ENCODE measurements at regions not wholly inside any gene's neighbourhood (a gene's known extent, or its start where the extent isn't known, plus 50 kb on each side); places are given as distances from the start of the nearest gene placed in this dataset.
"Not testable (repeated sequence)": the region's sequence is repeated elsewhere in the genome, so short reads cannot be mapped to it uniquely, and the experiment has no call there.

- no peak for DNase-seq (ENCODE audit: low read depth)
These were observed 99.9 kb downstream of the AREG start for GRCh38 chr4:74544655-74545361.

DNA sequence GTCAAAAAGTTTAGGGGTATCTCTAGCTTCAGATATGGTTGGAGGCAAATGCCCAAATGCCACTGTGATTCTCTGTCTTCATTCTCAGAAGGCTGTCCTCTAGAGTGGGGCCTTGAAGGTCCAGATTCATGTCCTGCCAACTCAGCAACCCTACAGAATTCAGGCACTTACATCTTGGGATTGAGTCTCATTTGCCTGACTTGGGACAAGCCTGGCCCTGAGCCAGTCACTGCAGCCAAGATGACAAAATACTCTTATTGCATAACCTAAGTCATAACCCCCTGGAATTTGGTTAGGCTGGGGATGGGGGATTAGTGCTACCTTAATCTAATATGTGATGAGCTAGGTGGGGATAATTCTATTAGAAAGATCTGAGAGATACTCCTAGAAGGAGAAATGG lies 100.5 kb downstream of the AREG start:
- no peak for DNase-seq (ENCODE audit: low read depth)

GRCh38 chr4:74546057-74546456 lies 101.1 kb downstream of the AREG start:
- no peak for DNase-seq (ENCODE audit: low read depth)

DNA sequence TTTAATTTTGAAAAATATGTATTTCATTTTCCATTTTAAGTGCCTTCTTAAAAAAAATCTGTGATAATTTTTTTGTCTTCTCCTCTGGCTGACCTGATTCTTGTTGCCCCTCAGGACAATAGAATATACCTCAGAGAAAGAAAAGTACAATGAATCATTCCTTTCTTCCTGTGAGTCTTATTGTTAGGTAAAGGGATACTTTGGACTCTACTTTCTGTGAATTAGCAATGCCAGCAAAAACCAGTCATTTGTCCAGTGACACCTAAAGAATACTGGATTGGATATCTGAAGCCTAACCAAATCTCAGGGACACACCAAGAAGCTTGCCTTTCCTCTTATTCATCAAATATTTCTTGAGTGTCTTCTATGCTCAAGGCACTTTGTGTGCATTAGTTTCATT lies 102.1 kb downstream of the AREG start:
- no peak for DNase-seq (ENCODE audit: low read depth)

DNA sequence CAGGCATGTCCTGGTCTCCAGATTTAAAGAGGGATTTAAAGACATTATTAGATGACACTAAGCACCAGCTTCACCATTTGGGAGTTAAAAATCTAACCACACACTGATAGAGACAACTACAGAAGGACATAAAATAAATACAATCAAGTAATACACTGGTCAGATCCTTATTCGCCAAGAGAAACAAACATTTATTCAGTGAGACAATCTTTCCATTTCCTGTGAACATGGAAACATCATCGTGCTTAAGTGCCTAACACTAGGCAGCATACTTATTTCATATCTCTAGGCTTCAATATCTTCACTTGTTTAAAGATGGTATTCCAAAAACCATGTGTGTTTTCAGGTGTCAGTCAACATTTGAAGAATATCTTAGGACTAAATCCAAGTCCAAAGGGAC lies 103.6 kb downstream of the AREG start:
- DNase-seq (ENCODE audit: low read depth) = no peak

GRCh38 chr4:74549936-74550335 lies 105.0 kb downstream of the AREG start:
- no peak for DNase-seq (ENCODE audit: low read depth)

DNA sequence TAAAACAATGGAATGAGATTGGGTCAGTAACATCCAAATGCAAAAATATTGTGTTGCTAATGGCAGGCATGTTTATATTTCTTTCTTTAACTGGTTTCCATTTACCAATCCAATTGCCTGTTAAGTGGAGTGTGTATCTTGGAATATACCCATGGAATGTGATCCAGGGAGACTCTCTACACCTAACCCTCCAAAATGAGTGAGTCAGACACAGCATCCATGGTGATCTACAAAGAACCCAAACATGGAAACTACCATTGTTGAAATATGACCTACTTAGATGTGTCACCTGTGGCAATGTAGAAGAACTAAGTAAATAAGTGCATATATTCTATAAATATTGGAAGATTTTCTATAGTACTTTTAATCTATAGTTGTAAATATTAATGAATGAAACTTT lies 110.3 kb downstream of the AREG start:
- DNase-seq (ENCODE audit: low read depth) = no peak

DNA sequence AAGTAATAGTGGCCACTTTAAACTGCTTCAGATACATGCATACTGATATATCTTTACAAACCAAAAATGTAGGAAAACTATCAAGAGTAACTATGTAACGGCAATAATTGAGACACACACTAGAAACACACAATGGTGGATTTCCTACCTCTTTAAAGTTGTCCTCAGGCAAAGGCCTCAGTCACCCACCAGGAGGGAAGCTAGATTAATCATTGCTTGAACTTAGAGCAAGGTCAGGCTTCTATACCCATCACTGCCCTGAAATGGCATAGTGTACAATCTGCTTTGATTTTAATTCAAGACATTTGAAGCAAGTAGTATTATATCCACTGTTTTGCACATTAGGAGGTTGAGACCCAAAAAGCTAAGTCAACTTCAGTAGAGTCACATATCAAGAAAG lies 110.9 kb downstream of the AREG start:
- no peak for DNase-seq (ENCODE audit: low read depth)

- no peak for DNase-seq (ENCODE audit: low read depth)
These were observed 114.9 kb downstream of the AREG start for GRCh38 chr4:74559853-74560252.

DNA sequence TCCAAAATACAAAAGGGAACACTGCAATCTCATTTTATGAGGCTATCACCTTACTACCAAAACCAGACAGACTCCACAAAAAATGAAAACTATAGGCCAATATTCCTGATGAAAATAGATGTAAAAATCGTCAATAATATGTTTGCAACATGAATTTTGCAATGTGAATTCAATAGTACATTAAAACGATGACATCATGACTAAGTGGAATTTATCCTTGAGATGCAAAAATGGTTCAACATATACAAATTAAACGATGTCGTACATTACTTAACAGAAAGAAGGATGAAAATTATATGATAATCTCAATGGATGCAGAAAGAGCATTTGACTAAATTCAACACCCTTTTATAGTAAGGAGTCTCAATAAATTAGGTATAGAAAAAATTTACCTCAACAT lies 123.0 kb downstream of the AREG start:
- DNase-seq (ENCODE audit: low read depth) = no peak

DNA sequence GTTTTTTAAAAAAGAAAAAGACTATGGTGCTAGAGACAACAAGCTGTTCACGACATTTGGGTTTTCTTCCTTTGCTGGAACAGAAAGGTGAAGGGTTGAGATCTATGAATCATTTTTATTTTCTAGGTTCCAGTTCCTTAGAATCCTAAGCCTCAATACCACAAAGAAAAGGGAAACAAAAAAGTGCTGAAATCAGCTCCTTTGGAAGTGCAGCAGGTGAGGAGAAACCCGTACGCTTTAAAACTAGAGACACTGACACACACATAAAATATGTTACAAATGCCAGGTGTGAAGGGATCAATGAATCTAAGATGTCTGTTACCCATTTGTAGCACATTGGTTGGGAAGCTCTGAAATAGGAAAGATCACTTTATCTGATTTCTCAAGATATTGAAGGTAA lies 125.2 kb downstream of the AREG start:
- no peak for DNase-seq (ENCODE audit: low read depth)

DNA sequence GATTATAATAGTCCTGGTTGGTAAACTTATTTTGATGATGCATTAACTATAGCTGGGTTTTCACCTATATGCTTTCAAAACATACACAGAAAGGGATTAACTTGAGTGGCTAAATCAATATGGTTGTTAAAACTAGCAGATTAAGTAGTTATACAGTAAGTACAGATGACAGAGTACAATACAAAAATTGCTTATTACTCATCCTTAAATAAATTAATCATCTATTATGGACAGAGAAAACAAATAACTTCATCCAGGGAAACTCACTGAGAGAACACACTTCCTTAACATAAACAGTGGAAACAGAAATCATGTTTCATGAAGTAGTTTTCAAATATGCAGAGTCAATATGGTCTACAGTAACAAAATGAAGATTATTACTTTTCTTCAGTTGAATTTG lies 133.4 kb downstream of the AREG start:
- no peak for DNase-seq (ENCODE audit: low read depth)

GRCh38 chr4:74578865-74579264 lies 133.9 kb downstream of the AREG start:
- DNase-seq (ENCODE audit: low read depth) = not testable (repeated sequence)

DNA sequence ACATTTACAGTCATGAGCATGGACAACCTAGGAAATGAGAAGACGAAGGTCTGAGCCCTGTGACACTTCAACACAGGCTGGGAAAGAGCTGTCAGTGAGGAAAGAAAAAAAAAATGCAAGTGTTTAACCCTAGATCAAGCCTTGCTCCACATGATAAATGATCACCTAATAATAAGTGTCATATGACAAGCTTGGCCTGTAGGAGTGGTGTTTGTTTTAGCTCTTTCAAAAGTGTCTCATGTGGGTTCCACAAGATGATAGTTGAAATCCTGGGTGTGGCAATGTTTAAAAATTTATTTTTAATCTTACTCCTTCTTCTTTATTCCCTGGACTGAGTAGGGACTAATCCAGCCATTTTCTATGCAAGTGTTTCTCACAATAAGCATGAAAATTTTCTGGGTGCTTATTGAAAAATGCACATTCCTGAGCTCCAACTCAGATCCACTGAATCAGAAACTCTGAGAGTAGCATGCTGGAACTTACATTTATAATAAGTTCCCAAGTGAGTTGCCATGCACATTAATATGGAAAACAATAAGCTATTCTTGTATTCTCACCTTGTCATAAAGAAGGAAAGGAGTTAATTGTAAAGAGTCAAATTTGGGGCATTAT lies 138.3 kb downstream of the AREG start:
- DNase-seq (ENCODE audit: low read depth) = no peak

GRCh38 chr4:74583757-74584156 lies 138.8 kb downstream of the AREG start:
- DNase-seq (ENCODE audit: low read depth) = no peak

GRCh38 chr4:74588350-74588749 lies 143.4 kb downstream of the AREG start:
- no peak for DNase-seq (ENCODE audit: low read depth)

- no peak for DNase-seq (ENCODE audit: low read depth)
These were observed 145.5 kb downstream of the AREG start for GRCh38 chr4:74590476-74590875.

DNA sequence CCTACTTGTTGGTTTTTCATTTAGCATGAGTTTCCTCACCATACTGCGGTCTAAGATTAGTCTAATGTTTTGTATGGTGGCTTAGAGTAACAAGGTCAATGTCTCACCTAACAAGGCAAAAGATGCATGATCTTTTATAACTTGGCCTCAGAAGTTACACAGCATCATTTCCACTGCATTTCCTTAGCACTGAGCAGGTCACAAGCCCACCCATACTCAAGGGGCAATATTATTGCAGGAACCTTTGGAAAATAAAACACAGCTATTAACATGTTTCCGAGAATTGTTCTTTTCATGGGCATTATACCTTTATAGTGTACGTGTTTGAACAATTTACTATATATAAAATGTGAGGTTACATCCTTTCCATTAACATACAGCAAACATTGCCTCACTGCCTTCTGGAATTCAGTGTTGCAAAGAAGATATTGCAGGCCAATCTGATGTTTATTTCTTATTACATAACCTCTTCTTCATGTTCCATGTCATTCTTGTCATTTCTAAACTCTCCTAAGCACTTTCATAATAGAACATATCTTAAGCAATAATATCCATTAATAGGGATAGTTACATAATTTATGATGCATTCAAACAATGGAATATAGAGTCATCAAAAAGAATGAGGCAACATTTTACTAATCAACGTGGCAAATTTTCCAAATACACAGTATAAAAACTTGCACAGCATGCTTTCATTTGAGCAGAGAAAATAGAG lies 153.8 kb downstream of the AREG start:
- no peak for DNase-seq (ENCODE audit: low read depth)

DNA sequence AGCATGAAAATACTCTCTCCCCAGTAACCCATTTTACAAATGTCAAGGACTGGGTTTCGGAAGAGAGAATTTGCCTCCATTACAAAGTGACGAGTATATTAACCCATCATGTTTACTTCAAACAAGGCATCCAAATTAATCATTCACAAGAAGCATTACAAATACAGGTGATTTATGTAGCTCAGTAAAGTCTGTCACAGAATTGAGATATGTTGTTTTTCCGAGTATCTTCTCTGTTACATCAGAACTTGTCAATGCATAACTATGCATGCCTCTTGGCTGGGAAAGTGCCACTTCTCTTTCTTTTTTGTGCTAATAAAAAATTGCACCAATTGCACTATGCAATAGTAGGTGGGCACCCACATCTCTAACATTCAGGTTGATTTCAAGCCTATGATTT lies 158.2 kb downstream of the AREG start:
- no peak for DNase-seq (ENCODE audit: low read depth)

DNA sequence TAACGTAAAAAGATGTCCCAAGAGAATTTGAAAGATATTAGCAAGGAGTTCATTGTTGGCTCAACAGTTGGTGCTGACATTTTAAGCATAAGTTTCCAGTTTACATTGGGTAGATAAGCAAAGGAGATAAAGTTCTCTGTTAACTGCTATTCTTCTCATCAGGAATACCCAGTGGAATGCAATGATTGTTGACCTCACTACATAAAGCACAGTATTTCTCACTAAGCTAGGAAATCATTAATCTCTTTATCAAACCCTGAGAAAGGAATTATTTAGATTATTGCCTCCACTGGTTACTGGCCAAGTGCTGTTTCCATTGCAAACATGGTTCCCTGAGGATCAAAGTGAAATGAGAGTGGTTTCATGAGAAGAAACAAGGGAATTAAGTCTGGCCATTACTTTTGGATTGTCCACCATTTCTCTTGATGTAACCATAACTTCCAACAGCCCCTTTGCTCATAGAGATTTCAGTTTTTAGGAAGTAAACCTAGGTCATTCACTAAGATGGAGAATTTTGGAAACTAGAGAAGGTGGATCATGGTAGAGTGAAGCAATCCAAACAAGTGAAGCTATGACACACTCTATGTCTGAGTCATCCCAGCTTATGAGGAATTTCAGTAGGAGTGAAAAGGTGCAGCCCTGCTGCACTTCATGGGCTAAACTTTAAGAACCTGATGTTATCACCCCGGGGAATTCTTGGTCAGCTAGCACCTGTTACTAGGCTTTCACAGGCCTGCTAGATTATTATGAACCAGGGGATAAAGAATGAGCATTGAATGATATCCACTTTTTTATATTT lies 163.4 kb downstream of the AREG start:
- DNase-seq (ENCODE audit: low read depth) = no peak

- no peak for DNase-seq (ENCODE audit: low read depth)
These were observed 165.6 kb downstream of the AREG start for GRCh38 chr4:74610491-74610890.

DNA sequence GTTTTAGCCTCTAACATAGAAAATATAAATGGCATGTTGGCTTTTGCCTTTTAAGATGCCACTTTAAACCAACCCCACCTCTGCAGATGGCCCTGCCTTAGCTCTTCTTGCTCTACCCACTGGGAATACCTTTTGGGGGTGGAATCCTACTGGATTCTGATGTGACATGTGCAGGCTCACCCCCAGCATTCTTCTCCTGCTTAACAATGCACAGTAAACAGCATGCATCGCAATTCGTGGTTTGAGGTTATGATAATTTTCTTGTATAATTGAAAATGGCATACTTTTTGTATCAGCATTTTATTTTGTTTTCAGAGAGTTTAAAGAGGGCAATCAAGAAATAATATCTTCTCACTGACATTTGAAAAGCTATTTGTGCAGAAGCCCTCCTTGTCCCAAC lies 167.9 kb downstream of the AREG start:
- DNase-seq (ENCODE audit: low read depth) = no peak
